Esophagus squamous epithelium (tissue), 5 donors: ENCODE measurements at regions not wholly inside any gene's neighbourhood (a gene's known extent, or its start where the extent isn't known, plus 50 kb on each side); places are given as distances from the start of the nearest gene placed in this dataset.
"Not testable (repeated sequence)": the region's sequence is repeated elsewhere in the genome, so short reads cannot be mapped to it uniquely, and the experiment has no call there.

Experiments used
- DNase-seq: peaks from one replicate; lab custom pipeline; 2025; lab: John Stamatoyannopoulos, UW
- H3K27ac ChIP-seq, 4 donors: fragments of 200-600 bp; sonication (generic); one replicate each; pipeline ENCODE4 v1.5.1; 2016 to 2019; ENCODE audit warnings: mild to moderate bottlenecking in 1 of 4
- H3K27me3 ChIP-seq, 4 donors: fragments of 200-600 bp; sonication (generic); 1 replicate in 3 of 4; 2 replicates in 1 of 4; pipeline versions ENCODE4 v1.5.1 to v1.6.0; 2017 to 2021; ENCODE audit warnings: antibody characterized with exemption in 1 of 4
- H3K36me3 ChIP-seq, 3 donors: fragments of 200-600 bp; sonication (generic); one replicate each; pipeline ENCODE4 v1.5.1; 2016 to 2019
- H3K4me1 ChIP-seq, 3 donors: fragments of 200-600 bp; sonication (generic); one replicate each; pipeline ENCODE4 v1.5.1; 2017 to 2019
- H3K4me3 ChIP-seq, 4 donors: fragments of 200-600 bp; sonication (generic); 1 replicate in 3 of 4; 2 replicates in 1 of 4; pipeline ENCODE4 v1.5.1; 2016 to 2019; ENCODE audit warnings: mild to moderate bottlenecking in 2 of 4, moderate library complexity in 1 of 4
- H3K9me3 ChIP-seq, 3 donors: fragments of 200-600 bp; sonication (generic); one replicate each; pipeline ENCODE4 v1.5.1; 2016 to 2019
- POLR2A ChIP-seq, 4 donors: fragments of 450-650 bp; IDR thresholded peaks; one replicate each; pipeline ENCODE4 v1.6.1; 2017; ENCODE audit warnings: antibody characterized with exemption in 4 of 4, mild to moderate bottlenecking in 4 of 4, moderate library complexity in 3 of 4
- WGBS, 2 donors: methylation state at CpG; one replicate each; pipeline ENCODE4 v1.1.5; 2018; 5-methylcytosine and 5-hydroxymethylcytosine counted together
- intact Hi-C: fragments of 100-400 bp; cut with DNase I; formaldehyde crosslinking; loops from one replicate; pipeline ENCODE4 v1.15.0; 2022
- TF ChIP-seq, protein P1 (sequence below), 6 experiments: fragments of 450-650 bp in 4 of 6; fragments of 200-600 bp in 2 of 6; sonication (generic) in 2 of 6; IDR thresholded peaks; one replicate each; pipeline ENCODE4 v1.5.1; 2016 to 2019; ENCODE audit warnings: antibody characterized with exemption in 6 of 6, mild to moderate bottlenecking in 4 of 6, moderate library complexity in 4 of 6
- donor health status: DM: yes; HTN: yes; CAD: no.

DNA sequence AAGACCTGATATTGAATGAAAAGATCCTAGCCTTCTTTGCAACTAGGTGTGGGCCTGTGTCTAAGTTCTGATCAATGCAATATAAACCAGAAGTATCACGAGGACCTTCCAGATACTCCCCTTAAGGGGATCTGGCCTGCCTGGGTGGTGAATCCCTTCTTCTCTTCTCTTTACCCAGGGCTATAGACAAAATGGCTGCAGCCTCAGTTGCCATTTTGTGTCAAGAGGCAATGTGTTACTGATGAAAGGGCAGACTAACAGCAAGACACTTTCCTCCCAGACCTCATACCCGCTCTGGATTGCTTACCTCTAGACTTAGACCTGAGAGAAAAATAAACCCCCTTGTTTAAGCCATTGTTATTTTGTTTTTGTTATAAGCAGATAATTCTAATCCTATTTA lies 84.5 kb upstream of the CHD6 start:
- Histone ChIP-seq H3K36me3 (no peaks in the 10 kb centered on the region), H3K9me3 (no peaks in the 10 kb centered on the region), H3K4me1 (no peaks in the 10 kb centered on the region), H3K4me3 (no peak overlapping the region), H3K27ac (no peak overlapping the region), H3K27me3 (peaks cover 0 to 3% (median 0%) of the 10 kb centered on the region in 4 donors)
- intact Hi-C loops: no loop called here
- TF ChIP-seq, protein P1, sequence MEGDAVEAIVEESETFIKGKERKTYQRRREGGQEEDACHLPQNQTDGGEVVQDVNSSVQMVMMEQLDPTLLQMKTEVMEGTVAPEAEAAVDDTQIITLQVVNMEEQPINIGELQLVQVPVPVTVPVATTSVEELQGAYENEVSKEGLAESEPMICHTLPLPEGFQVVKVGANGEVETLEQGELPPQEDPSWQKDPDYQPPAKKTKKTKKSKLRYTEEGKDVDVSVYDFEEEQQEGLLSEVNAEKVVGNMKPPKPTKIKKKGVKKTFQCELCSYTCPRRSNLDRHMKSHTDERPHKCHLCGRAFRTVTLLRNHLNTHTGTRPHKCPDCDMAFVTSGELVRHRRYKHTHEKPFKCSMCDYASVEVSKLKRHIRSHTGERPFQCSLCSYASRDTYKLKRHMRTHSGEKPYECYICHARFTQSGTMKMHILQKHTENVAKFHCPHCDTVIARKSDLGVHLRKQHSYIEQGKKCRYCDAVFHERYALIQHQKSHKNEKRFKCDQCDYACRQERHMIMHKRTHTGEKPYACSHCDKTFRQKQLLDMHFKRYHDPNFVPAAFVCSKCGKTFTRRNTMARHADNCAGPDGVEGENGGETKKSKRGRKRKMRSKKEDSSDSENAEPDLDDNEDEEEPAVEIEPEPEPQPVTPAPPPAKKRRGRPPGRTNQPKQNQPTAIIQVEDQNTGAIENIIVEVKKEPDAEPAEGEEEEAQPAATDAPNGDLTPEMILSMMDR (IDR thresholded peaks at IDR 0.05): no peak
- no peak for TF ChIP-seq POLR2A (IDR thresholded peaks at IDR 0.05)
- no peak for DNase-seq
- WGBS, 2 donors: 72 to 91% methylated on average over 2 of the region's 2 CpGs

DNA sequence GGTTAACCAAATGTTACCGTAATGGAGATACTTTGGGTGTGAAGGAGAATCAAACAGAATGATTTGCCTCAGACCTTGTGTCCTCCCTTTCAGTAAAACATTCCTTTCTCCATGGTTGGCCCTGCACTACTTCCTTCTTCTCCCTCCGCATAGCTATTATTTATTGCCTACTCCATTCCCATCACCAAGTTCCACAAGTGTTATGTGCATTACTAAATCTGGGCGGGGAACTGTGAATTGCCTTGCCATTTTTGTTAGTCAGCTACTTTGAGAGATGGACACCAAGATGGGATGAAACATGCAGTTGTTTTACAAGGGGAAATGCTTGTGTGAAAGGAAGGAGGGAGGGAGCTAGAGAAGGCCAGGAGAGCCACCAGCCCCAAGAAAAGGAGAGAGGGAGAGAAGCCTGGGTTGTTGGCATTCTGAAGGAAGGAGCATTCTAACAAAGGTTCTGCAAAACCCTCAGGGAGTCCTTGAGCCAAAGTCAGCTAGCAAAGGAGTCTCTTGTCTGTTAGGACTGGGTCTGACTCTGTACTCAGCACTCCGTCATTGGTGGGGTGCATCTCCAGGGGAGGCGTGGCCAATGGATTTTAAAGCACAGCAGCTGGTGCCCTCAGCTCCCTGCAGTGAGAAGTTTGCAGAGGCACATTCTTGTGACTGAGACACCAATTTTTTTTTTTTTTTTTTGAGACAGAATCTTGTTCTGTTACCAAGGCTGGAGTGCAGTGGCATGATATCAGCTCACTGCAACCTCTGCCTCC lies 83.6 kb upstream of the CHD6 start:
- TF ChIP-seq POLR2A (IDR thresholded peaks at IDR 0.05): no peak
- TF ChIP-seq, protein P1 (IDR thresholded peaks at IDR 0.05): no peak
- DNase-seq: no peak
- Histone ChIP-seq H3K4me3 (no peak overlapping the region), H3K4me1 (peaks cover 0 to 1% (median 0%) of the 10 kb centered on the region in 3 donors), H3K9me3 (no peaks in the 10 kb centered on the region), H3K27me3 (peaks cover 0 to 1% (median 0%) of the 10 kb centered on the region in 4 donors), H3K36me3 (no peaks in the 10 kb centered on the region), H3K27ac (no peak overlapping the region)
- WGBS, 2 donors: 77 to 84% methylated on average over 5 of the region's 5 CpGs
- intact Hi-C loops: no loop called here

DNA sequence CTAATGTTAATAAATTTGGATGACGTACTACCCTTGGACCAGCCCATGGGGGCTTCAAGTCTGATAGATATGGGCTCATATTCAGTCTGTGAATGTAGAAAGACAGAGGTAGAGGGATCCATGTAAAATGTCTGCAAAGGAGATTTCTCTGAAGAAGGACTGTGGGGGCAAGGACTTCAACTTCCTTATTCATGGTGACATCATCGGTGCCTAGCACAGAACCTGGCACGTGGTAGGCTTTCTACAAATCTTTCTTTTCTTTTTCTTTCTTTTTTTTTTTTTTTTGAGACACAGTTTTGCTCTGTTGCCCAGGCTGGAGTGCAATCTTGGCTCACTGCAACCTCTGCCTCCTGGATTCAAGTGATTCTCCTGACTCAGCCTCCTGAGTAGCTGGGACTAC lies 81.5 kb upstream of the CHD6 start:
- intact Hi-C loops: not testable (repeated sequence)
- 78 to 80% methylated on average over 3 of the region's 3 CpGs for WGBS, 2 donors

DNA sequence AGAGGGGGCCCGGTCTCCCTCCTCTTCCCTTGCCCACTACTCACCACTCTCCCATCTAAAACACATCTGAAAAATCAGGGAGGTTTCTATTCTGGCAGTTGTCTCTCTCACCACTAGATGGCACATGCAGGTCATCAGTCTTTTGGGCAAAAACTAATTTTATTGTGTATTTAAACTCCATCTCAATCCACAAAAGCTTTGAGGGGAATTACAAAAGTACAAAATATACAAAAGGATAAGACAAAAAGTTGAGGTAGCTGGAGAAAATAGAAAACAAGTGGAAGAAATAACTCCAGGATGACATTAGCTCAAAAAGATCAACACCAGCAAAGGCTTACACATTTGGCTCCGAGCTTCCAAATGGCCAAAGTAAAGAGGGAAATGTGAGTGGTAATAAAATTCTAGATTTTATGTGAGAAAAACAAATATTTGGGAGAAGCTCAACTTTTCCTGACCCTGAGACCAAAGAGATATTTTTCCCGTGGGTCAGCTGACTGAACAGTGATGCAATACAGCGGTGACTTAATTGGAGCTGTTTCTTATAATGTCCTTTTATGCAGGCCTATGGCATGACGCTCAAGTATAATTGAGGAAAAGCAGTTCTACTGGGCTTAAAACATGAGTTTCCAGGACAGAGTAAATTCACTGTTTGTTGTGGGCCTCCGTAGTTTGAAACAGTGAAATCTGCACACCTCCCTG lies 79.8 kb upstream of the CHD6 start:
- 75 to 76% methylated on average over 6 of the region's 6 CpGs for WGBS, 2 donors
- H3K27me3 ChIP-seq: no peaks in the 10 kb centered on the region
- H3K36me3 ChIP-seq: no peaks in the 10 kb centered on the region
- H3K9me3 ChIP-seq: no peaks in the 10 kb centered on the region
- intact Hi-C loops: no loop called here
- DNase-seq: no peak
- no peak overlapping the region for H3K4me3 ChIP-seq
- no peak overlapping the region for H3K27ac ChIP-seq
- TF ChIP-seq POLR2A (IDR thresholded peaks at IDR 0.05): no peak
- TF ChIP-seq, protein P1 (IDR thresholded peaks at IDR 0.05): peak; percentile 34 to 83 (median 64)
- peaks cover 6 to 21% (median 8%) of the 10 kb centered on the region in 3 donors for H3K4me1 ChIP-seq

More for the DNA sequence above, 81.5 kb upstream of the CHD6 start:
- H3K4me3 ChIP-seq, H3K27ac ChIP-seq, H3K4me1 ChIP-seq, DNase-seq, H3K36me3 ChIP-seq, H3K27me3 ChIP-seq, H3K9me3 ChIP-seq: not testable (repeated sequence)

DNA sequence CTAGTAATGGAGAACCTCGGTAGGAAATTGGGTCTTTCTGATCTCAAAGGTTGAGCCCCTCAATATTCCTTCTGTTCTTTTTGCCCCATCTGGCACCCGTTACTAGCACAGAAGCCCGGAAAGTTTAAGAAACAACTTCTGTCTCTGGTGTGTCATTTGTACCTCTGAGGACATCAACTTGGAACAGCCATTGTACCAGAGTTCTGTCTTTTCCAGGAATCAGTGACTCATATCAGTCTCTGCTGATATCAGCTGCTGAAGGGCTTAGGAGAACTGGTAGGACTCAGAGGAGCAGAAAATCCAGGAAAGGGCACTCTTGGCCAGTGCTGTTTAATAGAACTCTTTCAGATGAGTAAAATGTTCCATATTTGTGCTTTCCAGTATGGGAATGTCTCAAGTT lies 78.3 kb upstream of the CHD6 start:
- Histone ChIP-seq H3K27me3 (no peaks in the 10 kb centered on the region), H3K36me3 (no peaks in the 10 kb centered on the region), H3K27ac (no peak overlapping the region), H3K9me3 (no peaks in the 10 kb centered on the region), H3K4me1 (peaks cover 8 to 29% (median 11%) of the 10 kb centered on the region in 3 donors), H3K4me3 (no peak overlapping the region)
- TF ChIP-seq POLR2A (IDR thresholded peaks at IDR 0.05): no peak
- TF ChIP-seq, protein P1 (IDR thresholded peaks at IDR 0.05): no peak
- WGBS, 2 donors: 46 to 63% methylated on average over 3 of the region's 3 CpGs
- intact Hi-C loops: no loop called here
- no peak for DNase-seq
